Astrocyte (in vitro differentiated cells and primary cell): ENCODE measurements at regions not wholly inside any gene's neighbourhood (a gene's known extent, or its start where the extent isn't known, plus 50 kb on each side); places are given as distances from the start of the nearest gene placed in this dataset.

Experiments
- DNase-seq: peaks from one replicate; pipeline ENCODE4 v3.0.0-alpha.2; 2010; ENCODE audit warnings: low read depth
- FAIRE-seq: peaks from 2 replicates; lab custom pipeline; 2011; peaks lifted over from hg19 to GRCh38; lab: Jason Lieb, UNC
- H2AFZ ChIP-seq: 2 replicates; pipeline ENCODE4 v1.6.0; 2012; ENCODE audit warnings: low read depth, low read length, inconsistent platforms
- H3K27ac ChIP-seq: 2 replicates; pipeline ENCODE4 v1.5.1; 2011; ENCODE audit warnings: low read depth, low read length, inconsistent platforms
- H3K27me3 ChIP-seq: 2 replicates; pipeline ENCODE4 v1.6.0; 2011; ENCODE audit warnings: low read length, inconsistent platforms; ENCODE audit not compliant: insufficient read depth
- H3K36me3 ChIP-seq: 2 replicates; pipeline ENCODE4 v1.5.1; 2011; ENCODE audit warnings: low read length, inconsistent platforms; ENCODE audit not compliant: insufficient read depth
- H3K4me1 ChIP-seq: 2 replicates; pipeline ENCODE4 v1.5.1; 2011; ENCODE audit warnings: low read length, inconsistent platforms; ENCODE audit not compliant: insufficient read depth
- H3K4me2 ChIP-seq: 2 replicates; pipeline ENCODE4 v1.6.0; 2012; ENCODE audit warnings: low read length, inconsistent platforms
- H3K4me3 ChIP-seq: 2 replicates; pipeline ENCODE4 v1.5.1; 2011; ENCODE audit warnings: low read depth, mild to moderate bottlenecking, low read length, inconsistent platforms; ENCODE audit not compliant: insufficient read depth
- H3K79me2 ChIP-seq: 2 replicates; pipeline ENCODE4 v1.6.0; 2012; ENCODE audit warnings: mild to moderate bottlenecking, low read length, inconsistent platforms; ENCODE audit not compliant: insufficient read depth
- H3K9ac ChIP-seq: 2 replicates; pipeline ENCODE4 v1.6.0; 2012; ENCODE audit warnings: mild to moderate bottlenecking, low read length, inconsistent platforms
- H3K9me3 ChIP-seq: 2 replicates; pipeline ENCODE4 v1.5.1; 2012; ENCODE audit warnings: low read depth, mild to moderate bottlenecking, low read length, inconsistent platforms; ENCODE audit not compliant: insufficient read depth
- H4K20me1 ChIP-seq: 2 replicates; pipeline ENCODE4 v1.6.0; 2012; ENCODE audit warnings: low read length, inconsistent platforms; ENCODE audit not compliant: insufficient read depth
- H3K27ac Mint-ChIP-seq: one replicate; pipeline ENCODE4 v1.8.0; 2021; ENCODE audit warnings: mild to moderate bottlenecking, mixed read lengths; ENCODE audit not compliant: unreplicated experiment
- H3K27me3 Mint-ChIP-seq: one replicate; pipeline ENCODE4 v1.8.0; 2021; ENCODE audit warnings: low read depth, mixed read lengths; ENCODE audit not compliant: unreplicated experiment
- H3K36me3 Mint-ChIP-seq: one replicate; pipeline ENCODE4 v1.8.0; 2021; ENCODE audit warnings: low read depth, mixed read lengths; ENCODE audit not compliant: unreplicated experiment
- H3K4me1 Mint-ChIP-seq: one replicate; pipeline ENCODE4 v1.8.0; 2021; ENCODE audit warnings: low read depth, mixed read lengths; ENCODE audit not compliant: unreplicated experiment
- H3K4me3 Mint-ChIP-seq: one replicate; pipeline ENCODE4 v1.8.0; 2021; ENCODE audit warnings: mild to moderate bottlenecking, moderate library complexity, mixed read lengths; ENCODE audit not compliant: unreplicated experiment
- H3K9me3 Mint-ChIP-seq: one replicate; pipeline ENCODE4 v1.8.0; 2021; ENCODE audit warnings: mild to moderate bottlenecking, mixed read lengths; ENCODE audit not compliant: unreplicated experiment
- EZH2 ChIP-seq: IDR thresholded peaks from 2 replicates; pipeline ENCODE4 v1.6.1; 2012; ENCODE audit warnings: mild to moderate bottlenecking, low read length, inconsistent platforms; ENCODE audit not compliant: insufficient read depth
- TF ChIP-seq, protein P1 (sequence below): IDR thresholded peaks from 2 replicates; pipeline ENCODE4 v1.5.1; 2011; ENCODE audit warnings: low read depth, mild to moderate bottlenecking, inconsistent platforms, low read length, moderate library complexity; ENCODE audit not compliant: insufficient read depth

DNA sequence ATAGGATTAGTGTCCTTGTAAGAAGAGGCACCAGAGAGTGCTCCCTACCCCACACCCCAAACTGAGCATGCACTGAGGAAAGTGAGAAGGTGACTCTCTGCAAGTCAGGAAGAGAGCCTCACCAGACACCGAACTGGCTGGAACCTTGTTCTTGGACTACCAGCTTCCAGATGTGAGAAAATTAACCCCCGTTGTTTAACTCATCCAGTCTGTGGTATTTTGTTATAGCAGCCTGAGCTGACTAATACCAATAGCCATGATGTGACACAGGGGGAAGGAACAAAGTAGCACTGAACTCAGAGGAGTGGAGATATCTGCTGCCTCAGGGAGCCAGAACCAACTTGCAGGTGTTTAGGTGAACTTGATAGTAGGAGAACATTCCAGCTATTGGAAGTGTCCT, 415.2 kb upstream of the ZMIZ1 start:
- no peaks in the 10 kb centered on the region for H3K4me1 Mint-ChIP-seq
- FAIRE-seq (no peak), DNase-seq (no peak)
- Histone ChIP-seq H3K27ac (no peak overlapping the region), H3K36me3 (no peaks in the 10 kb centered on the region), H3K27me3 (no peaks in the 10 kb centered on the region), H2AFZ (no peak overlapping the region), H3K9ac (no peak overlapping the region), H3K9me3 (no peaks in the 10 kb centered on the region), H3K4me2 (no peak overlapping the region), H3K79me2 (no peaks in the 10 kb centered on the region), H3K4me3 (no peak overlapping the region), H3K4me1 (peaks cover 17% of the 10 kb centered on the region), H4K20me1 (no peaks in the 10 kb centered on the region)
- no peak for TF ChIP-seq EZH2
- TF ChIP-seq, protein P1, sequence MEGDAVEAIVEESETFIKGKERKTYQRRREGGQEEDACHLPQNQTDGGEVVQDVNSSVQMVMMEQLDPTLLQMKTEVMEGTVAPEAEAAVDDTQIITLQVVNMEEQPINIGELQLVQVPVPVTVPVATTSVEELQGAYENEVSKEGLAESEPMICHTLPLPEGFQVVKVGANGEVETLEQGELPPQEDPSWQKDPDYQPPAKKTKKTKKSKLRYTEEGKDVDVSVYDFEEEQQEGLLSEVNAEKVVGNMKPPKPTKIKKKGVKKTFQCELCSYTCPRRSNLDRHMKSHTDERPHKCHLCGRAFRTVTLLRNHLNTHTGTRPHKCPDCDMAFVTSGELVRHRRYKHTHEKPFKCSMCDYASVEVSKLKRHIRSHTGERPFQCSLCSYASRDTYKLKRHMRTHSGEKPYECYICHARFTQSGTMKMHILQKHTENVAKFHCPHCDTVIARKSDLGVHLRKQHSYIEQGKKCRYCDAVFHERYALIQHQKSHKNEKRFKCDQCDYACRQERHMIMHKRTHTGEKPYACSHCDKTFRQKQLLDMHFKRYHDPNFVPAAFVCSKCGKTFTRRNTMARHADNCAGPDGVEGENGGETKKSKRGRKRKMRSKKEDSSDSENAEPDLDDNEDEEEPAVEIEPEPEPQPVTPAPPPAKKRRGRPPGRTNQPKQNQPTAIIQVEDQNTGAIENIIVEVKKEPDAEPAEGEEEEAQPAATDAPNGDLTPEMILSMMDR = no peak
- no peaks in the 10 kb centered on the region for H3K36me3 Mint-ChIP-seq
- no peak overlapping the region for H3K4me3 Mint-ChIP-seq
- peaks cover 54% of the 10 kb centered on the region for H3K27me3 Mint-ChIP-seq
- peaks cover 3% of the 10 kb centered on the region for H3K9me3 Mint-ChIP-seq
- no peak overlapping the region for H3K27ac Mint-ChIP-seq

DNA sequence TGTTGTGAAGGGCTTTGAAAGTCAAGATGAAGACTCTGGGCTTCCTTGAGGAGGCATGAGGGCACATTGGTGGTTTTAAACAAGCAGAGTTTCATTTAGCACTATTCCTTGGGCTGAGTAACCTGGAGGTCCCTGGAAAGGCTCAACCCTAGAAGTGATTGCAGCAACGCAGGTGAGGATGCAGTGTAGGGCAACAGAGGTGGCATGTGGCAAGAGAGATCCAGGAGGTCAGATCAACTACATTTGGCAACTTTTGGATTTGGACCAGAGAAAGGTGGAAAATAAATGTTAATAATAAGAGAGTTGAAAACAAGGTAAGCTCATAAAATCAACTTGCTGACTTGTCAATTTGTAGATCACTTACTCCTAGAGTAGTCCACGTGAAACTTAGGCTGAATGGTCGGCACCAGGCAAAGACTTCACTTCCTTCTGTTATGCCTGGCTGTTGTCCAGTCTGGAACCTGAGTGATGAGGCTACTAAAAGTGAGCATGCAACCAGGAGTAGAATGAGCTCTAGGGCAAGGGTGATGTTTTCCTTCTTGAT, 414.6 kb upstream of the ZMIZ1 start:
- no peaks in the 10 kb centered on the region for H3K79me2 ChIP-seq
- H3K27ac Mint-ChIP-seq = no peak overlapping the region
- no peak for TF ChIP-seq EZH2
- TF ChIP-seq, protein P1 = no peak
- no peak overlapping the region for H3K4me2 ChIP-seq
- H2AFZ ChIP-seq = no peak overlapping the region
- no peaks in the 10 kb centered on the region for H3K4me1 Mint-ChIP-seq
- H3K4me1 ChIP-seq = peaks cover 17% of the 10 kb centered on the region
- H4K20me1 ChIP-seq = no peaks in the 10 kb centered on the region
- H3K4me3 Mint-ChIP-seq = no peak overlapping the region
- DNase-seq = peak; percentile 25
- no peak overlapping the region for H3K27ac ChIP-seq
- no peaks in the 10 kb centered on the region for H3K36me3 ChIP-seq
- H3K9me3 Mint-ChIP-seq = peaks cover 3% of the 10 kb centered on the region
- H3K27me3 Mint-ChIP-seq = peaks cover 54% of the 10 kb centered on the region
- H3K9ac ChIP-seq = no peak overlapping the region
- no peaks in the 10 kb centered on the region for H3K36me3 Mint-ChIP-seq
- H3K27me3 ChIP-seq = no peaks in the 10 kb centered on the region
- H3K4me3 ChIP-seq = no peak overlapping the region
- no peaks in the 10 kb centered on the region for H3K9me3 ChIP-seq
- FAIRE-seq = no peak

DNA sequence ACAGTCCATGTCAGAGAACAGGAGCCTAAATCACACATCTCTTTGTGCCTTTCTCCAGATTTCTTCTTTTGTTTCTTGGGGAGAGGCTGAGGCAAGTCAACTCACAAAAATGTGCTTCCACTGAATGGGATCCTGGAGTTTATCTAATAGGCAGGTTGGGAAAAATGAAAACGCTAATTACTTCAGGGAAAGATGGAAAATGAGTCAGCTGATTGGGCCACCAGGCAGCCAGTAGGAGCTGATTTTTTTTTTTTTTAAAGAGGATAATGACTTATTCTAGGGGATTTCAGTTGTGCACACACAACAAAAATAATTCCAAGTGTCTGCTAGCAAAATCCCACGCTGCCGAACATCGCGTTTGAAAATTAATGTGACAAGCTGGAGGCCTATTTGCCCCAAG, 412.8 kb upstream of the ZMIZ1 start:
- H3K27me3 ChIP-seq = no peaks in the 10 kb centered on the region
- H3K27ac Mint-ChIP-seq = no peak overlapping the region
- H3K27ac ChIP-seq = no peak overlapping the region
- H3K4me3 Mint-ChIP-seq = no peak overlapping the region
- no peaks in the 10 kb centered on the region for H3K36me3 Mint-ChIP-seq
- DNase-seq (peak; percentile 80), FAIRE-seq (no peak)
- H3K4me1 Mint-ChIP-seq = no peaks in the 10 kb centered on the region
- no peaks in the 10 kb centered on the region for H3K9me3 ChIP-seq
- H3K4me3 ChIP-seq = no peak overlapping the region
- H2AFZ ChIP-seq = peak overlapping the region; percentile 60
- no peaks in the 10 kb centered on the region for H3K36me3 ChIP-seq
- peaks cover 50% of the 10 kb centered on the region for H3K27me3 Mint-ChIP-seq
- no peak for TF ChIP-seq EZH2
- TF ChIP-seq, protein P1 = no peak
- H3K4me1 ChIP-seq = peaks cover 17% of the 10 kb centered on the region
- no peaks in the 10 kb centered on the region for H3K79me2 ChIP-seq
- peaks cover 3% of the 10 kb centered on the region for H3K9me3 Mint-ChIP-seq
- H3K9ac ChIP-seq = no peak overlapping the region
- H3K4me2 ChIP-seq = peak overlapping the region; percentile 61
- no peaks in the 10 kb centered on the region for H4K20me1 ChIP-seq
